Calu3 (cell line): ENCODE measurements at regions not wholly inside any gene's neighbourhood (a gene's known extent, or its start where the extent isn't known, plus 50 kb on each side); places are given as distances from the start of the nearest gene placed in this dataset.

Experiments
- BruUV-seq: library from RNA; stranded (reverse); fragments of 400-500 nt; replicated peaks from 2 replicates; lab custom pipeline; 2021; lab: Mats Ljungman, UMichigan
- CTCF ChIA-PET: fragments of 300-600 bp; sonication (Branson Sonifier 250); formaldehyde crosslinking; loops from one replicate; lab custom pipeline; 2022; ENCODE audit warnings: antibody characterized with exemption; lab: Charles Lee
- DNase-seq: peaks from one replicate; pipeline ENCODE4 v3.0.0; 2022
- H3K27ac Mint-ChIP-seq: one replicate; pipeline ENCODE4 v1.8.0; 2022; ENCODE audit warnings: mixed read lengths; ENCODE audit not compliant: unreplicated experiment
- H3K27me3 Mint-ChIP-seq: one replicate; pipeline ENCODE4 v1.8.0; 2022; ENCODE audit warnings: mixed read lengths; ENCODE audit not compliant: unreplicated experiment
- H3K36me3 Mint-ChIP-seq: one replicate; pipeline ENCODE4 v1.8.0; 2022; ENCODE audit warnings: mild to moderate bottlenecking, moderate library complexity, mixed read lengths; ENCODE audit not compliant: insufficient read depth, unreplicated experiment
- H3K4me1 Mint-ChIP-seq: one replicate; pipeline ENCODE4 v1.8.0; 2022; ENCODE audit warnings: mild to moderate bottlenecking, low read depth, mixed read lengths; ENCODE audit not compliant: unreplicated experiment
- H3K4me3 Mint-ChIP-seq: one replicate; pipeline ENCODE4 v1.8.0; 2022; ENCODE audit warnings: mild to moderate bottlenecking, low read depth, moderate library complexity, mixed read lengths; ENCODE audit not compliant: unreplicated experiment
- H3K9me3 Mint-ChIP-seq: one replicate; pipeline ENCODE4 v1.8.0; 2022; ENCODE audit warnings: low read depth, mixed read lengths; ENCODE audit not compliant: unreplicated experiment
- intact Hi-C: fragments of 100-400 bp; cut with micrococcal nuclease; formaldehyde crosslinking; loops from one replicate; pipeline ENCODE4 v1.10.0; 2022; ENCODE audit not compliant: unreplicated experiment
- TF ChIP-seq, protein P1 (sequence below): fragments of 200-600 bp; IDR thresholded peaks from one replicate; pipeline ENCODE4 v1.8.0; 2022; ENCODE audit warnings: antibody characterized with exemption; ENCODE audit not compliant: unreplicated experiment

DNA sequence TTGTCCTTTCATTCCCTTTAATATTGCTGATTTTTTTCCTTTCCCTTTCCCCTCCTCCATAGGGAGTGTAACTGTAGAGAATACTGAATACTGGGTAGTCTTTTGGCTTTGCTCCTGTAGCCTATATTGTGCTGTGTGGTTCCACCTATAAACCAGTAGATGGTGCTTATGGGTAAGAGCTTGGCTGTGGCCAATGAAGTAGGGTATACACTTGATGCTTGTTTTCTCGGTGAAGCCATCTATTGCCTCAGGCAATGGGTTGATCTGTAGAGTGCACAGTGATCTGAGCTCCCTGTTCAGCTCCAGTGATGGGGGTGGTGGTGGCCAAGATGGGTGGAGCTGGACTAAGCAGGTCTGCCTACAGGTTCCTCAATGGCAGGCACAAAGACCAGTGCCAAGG, 203.3 kb upstream of the IMPG1 start:
- CTCF ChIA-PET = interaction anchor here (0.5 to 1.4 kb wide), 3 partner anchors 10 to 796 kb away, joined by 3 read pairs; no protein-coding TSS in a partner anchor
- no peaks in the 10 kb centered on the region for H3K4me1 Mint-ChIP-seq
- TF ChIP-seq, protein P1, sequence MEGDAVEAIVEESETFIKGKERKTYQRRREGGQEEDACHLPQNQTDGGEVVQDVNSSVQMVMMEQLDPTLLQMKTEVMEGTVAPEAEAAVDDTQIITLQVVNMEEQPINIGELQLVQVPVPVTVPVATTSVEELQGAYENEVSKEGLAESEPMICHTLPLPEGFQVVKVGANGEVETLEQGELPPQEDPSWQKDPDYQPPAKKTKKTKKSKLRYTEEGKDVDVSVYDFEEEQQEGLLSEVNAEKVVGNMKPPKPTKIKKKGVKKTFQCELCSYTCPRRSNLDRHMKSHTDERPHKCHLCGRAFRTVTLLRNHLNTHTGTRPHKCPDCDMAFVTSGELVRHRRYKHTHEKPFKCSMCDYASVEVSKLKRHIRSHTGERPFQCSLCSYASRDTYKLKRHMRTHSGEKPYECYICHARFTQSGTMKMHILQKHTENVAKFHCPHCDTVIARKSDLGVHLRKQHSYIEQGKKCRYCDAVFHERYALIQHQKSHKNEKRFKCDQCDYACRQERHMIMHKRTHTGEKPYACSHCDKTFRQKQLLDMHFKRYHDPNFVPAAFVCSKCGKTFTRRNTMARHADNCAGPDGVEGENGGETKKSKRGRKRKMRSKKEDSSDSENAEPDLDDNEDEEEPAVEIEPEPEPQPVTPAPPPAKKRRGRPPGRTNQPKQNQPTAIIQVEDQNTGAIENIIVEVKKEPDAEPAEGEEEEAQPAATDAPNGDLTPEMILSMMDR = peak; percentile 15
- H3K36me3 Mint-ChIP-seq = no peaks in the 10 kb centered on the region
- no peak for DNase-seq
- BruUV-seq = no TSS peak
- no peaks in the 10 kb centered on the region for H3K27me3 Mint-ChIP-seq
- peaks cover 4% of the 10 kb centered on the region for H3K9me3 Mint-ChIP-seq
- intact Hi-C loops = no loop called here
- no peak overlapping the region for H3K27ac Mint-ChIP-seq
- H3K4me3 Mint-ChIP-seq = no peak overlapping the region

DNA sequence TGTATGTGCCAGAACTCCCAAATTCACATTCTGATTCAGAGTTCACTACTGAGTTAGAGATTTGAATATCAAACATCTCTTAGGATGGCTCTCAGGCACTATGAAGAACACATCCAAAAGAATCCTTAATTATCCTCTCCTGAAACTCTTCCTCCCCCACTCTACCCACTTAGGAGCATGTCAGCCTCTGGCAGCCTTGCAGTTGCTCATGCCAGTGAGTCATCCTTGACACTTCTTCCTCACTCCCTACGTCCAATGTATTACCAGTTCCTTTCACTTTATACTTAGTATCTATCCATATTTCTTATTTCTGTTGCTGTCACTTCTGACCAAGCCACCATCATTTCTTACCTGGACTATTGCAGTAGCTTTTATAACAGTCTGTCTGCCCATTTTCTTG, 192.0 kb upstream of the IMPG1 start:
- intact Hi-C loops = no loop called here
- Mint-ChIP-seq H3K9me3 (peaks cover 16% of the 10 kb centered on the region), H3K27me3 (no peaks in the 10 kb centered on the region), H3K4me3 (no peak overlapping the region), H3K4me1 (no peaks in the 10 kb centered on the region), H3K36me3 (no peaks in the 10 kb centered on the region), H3K27ac (no peak overlapping the region)
- TF ChIP-seq, protein P1 = no peak
- BruUV-seq = no TSS peak
- DNase-seq = no peak
- CTCF ChIA-PET = no interaction called here

DNA sequence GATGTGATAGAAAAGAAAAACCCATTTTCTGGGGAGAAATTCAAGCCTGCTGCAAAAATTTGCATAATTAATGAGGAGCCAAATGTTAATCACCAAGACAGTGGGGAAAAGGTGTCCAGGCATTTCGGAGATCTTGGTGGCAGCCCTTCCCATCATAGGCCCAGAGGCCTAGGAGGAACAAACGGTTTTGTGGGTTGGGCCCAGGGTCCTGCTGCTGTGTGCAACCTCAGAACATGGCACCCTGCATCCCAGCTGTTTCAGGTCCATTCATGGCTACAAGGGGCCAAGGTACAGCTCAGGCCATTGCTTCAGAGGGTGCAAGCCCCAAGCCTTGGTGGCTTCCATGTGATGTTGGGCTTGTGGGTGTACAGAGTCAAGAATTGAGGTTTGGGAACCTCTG, 189.8 kb upstream of the IMPG1 start:
- H3K27me3 Mint-ChIP-seq = no peaks in the 10 kb centered on the region
- TF ChIP-seq, protein P1 = no peak
- no peaks in the 10 kb centered on the region for H3K36me3 Mint-ChIP-seq
- no TSS peak for BruUV-seq
- H3K27ac Mint-ChIP-seq = no peak overlapping the region
- CTCF ChIA-PET = no interaction called here
- intact Hi-C loops = no loop called here
- no peaks in the 10 kb centered on the region for H3K4me1 Mint-ChIP-seq
- DNase-seq = no peak
- no peak overlapping the region for H3K4me3 Mint-ChIP-seq
- H3K9me3 Mint-ChIP-seq = peaks cover 16% of the 10 kb centered on the region

DNA sequence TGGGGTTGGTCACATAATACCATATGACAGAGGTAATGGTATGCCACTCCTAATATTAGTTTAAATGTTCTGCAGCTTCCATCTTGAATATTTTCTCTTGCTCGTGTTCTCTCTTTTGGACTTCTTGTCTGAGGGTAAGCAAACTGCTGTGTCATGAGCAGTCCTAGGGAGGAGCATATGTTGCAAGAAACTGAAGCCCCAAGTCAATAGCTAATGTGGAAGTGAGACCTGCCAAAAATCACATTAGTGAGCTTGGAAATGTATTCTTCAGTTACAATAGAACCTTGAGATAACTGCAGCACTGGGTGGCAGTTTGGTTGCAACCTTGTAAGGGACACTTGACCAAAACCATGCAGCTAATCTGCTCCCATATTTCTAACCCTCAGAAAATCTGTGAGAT, 178.2 kb upstream of the IMPG1 start:
- no peaks in the 10 kb centered on the region for H3K4me1 Mint-ChIP-seq
- no peaks in the 10 kb centered on the region for H3K27me3 Mint-ChIP-seq
- no peaks in the 10 kb centered on the region for H3K36me3 Mint-ChIP-seq
- DNase-seq = no peak
- TF ChIP-seq, protein P1 = no peak
- no peak overlapping the region for H3K4me3 Mint-ChIP-seq
- no peak overlapping the region for H3K27ac Mint-ChIP-seq
- CTCF ChIA-PET = no interaction called here
- H3K9me3 Mint-ChIP-seq = no peaks in the 10 kb centered on the region
- no TSS peak for BruUV-seq
- intact Hi-C loops = no loop called here
